ENCODE measurements at regions not wholly inside any gene's neighbourhood (a gene's known extent, or its start where the extent isn't known, plus 50 kb on each side); places are given as distances from the start of the nearest gene placed in this dataset.

DNA sequence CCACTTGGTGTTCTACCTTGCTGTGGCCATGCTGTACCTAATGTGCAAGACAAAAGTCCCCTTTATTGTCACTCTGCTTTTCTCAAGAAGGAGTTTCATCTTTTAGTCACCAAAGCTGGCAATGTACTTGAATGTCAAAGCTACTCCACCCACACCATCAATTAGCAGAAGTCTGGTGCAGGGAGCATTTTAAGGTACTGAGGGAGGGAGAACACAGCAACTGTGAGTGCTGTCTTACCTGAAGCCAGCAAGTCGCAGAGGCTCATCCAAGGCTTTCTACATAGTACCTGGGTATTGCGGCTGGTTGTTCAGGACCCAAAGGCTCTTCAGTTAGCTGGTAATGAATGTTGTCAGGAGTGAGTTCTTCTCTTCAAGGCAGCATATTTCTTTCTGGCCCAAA is 820.4 kb downstream of the OTOL1 start:
- no peaks in the 10 kb centered on the region for H3K9me3 ChIP-seq
- no peaks in the 10 kb centered on the region for H3K27me3 ChIP-seq (replicated peaks; ENCODE audit: control insufficient read depth, insufficient read depth, low read length)
- CTCF ChIA-PET, result no interaction called here
- Mint-ChIP-seq H3K4me3 (ENCODE audit: unreplicated experiment) (no peak overlapping the region), H3K36me3 (ENCODE audit: insufficient read depth, unreplicated experiment) (no peaks in the 10 kb centered on the region), H3K4me1 (ENCODE audit: low read depth, unreplicated experiment) (no peaks in the 10 kb centered on the region), H3K27ac (ENCODE audit: unreplicated experiment) (no peak overlapping the region), H3K9me3 (ENCODE audit: unreplicated experiment) (no peaks in the 10 kb centered on the region), H3K27me3 (ENCODE audit: insufficient read depth, unreplicated experiment) (no peaks in the 10 kb centered on the region)
- no peaks in the 10 kb centered on the region for H3K36me3 ChIP-seq (ENCODE audit: control insufficient read depth, insufficient read depth, low read length)
- TF ChIP-seq, protein P1, sequence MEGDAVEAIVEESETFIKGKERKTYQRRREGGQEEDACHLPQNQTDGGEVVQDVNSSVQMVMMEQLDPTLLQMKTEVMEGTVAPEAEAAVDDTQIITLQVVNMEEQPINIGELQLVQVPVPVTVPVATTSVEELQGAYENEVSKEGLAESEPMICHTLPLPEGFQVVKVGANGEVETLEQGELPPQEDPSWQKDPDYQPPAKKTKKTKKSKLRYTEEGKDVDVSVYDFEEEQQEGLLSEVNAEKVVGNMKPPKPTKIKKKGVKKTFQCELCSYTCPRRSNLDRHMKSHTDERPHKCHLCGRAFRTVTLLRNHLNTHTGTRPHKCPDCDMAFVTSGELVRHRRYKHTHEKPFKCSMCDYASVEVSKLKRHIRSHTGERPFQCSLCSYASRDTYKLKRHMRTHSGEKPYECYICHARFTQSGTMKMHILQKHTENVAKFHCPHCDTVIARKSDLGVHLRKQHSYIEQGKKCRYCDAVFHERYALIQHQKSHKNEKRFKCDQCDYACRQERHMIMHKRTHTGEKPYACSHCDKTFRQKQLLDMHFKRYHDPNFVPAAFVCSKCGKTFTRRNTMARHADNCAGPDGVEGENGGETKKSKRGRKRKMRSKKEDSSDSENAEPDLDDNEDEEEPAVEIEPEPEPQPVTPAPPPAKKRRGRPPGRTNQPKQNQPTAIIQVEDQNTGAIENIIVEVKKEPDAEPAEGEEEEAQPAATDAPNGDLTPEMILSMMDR (IDR thresholded peaks at IDR 0.05; ENCODE audit: insufficient read depth in 1 of 2, low read depth in 1 of 2, low read length in 1 of 2, severe bottlenecking in 1 of 2, unreplicated experiment in 1 of 2), result no peak
- intact Hi-C loops (cut with micrococcal nuclease; ENCODE audit: unreplicated experiment), result no loop called here
- BruUV-seq (replicated peaks), result no TSS peak
- DNase-seq, result no peak
- POLR2A ChIA-PET, result no interaction called here
- no peaks in the 10 kb centered on the region for H3K4me1 ChIP-seq
- no peak overlapping the region for H3K4me3 ChIP-seq (ENCODE audit: low read depth, low read length)

DNA sequence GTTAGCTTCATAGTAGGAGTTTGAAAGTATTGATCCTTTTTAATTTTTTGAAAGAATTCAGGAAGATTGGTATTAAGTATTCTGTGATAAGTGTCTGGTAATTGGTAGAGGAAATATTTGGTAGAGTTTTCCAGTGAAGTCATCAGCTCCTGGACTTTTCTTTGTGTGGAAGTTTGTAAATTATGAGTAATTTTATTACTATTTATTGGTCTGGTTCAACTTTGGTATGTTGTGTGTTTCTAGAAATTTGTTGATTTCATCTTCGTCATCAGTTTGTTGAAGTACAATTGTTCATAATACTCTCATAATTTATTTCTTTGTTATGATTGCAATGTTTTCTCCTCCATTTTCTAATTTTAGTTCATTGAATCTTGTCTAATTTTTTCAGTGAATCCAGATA is 832.0 kb downstream of the OTOL1 start:
- Mint-ChIP-seq H3K27ac (ENCODE audit: unreplicated experiment) (no peak overlapping the region), H3K36me3 (ENCODE audit: insufficient read depth, unreplicated experiment) (no peaks in the 10 kb centered on the region), H3K9me3 (ENCODE audit: unreplicated experiment) (no peaks in the 10 kb centered on the region), H3K4me1 (ENCODE audit: low read depth, unreplicated experiment) (no peaks in the 10 kb centered on the region), H3K27me3 (ENCODE audit: insufficient read depth, unreplicated experiment) (no peaks in the 10 kb centered on the region), H3K4me3 (ENCODE audit: unreplicated experiment) (no peak overlapping the region)
- CTCF ChIA-PET, result no interaction called here
- intact Hi-C loops (cut with micrococcal nuclease; ENCODE audit: unreplicated experiment), result no loop called here
- Histone ChIP-seq H3K9me3 (no peaks in the 10 kb centered on the region), H3K36me3 (ENCODE audit: control insufficient read depth, insufficient read depth, low read length) (no peaks in the 10 kb centered on the region), H3K27me3 (replicated peaks; ENCODE audit: control insufficient read depth, insufficient read depth, low read length) (no peaks in the 10 kb centered on the region), H3K4me1 (no peaks in the 10 kb centered on the region), H3K4me3 (ENCODE audit: low read depth, low read length) (no peak overlapping the region)
- POLR2A ChIA-PET, result no interaction called here
- TF ChIP-seq, protein P1 (IDR thresholded peaks at IDR 0.05; ENCODE audit: insufficient read depth in 1 of 2, low read depth in 1 of 2, low read length in 1 of 2, severe bottlenecking in 1 of 2, unreplicated experiment in 1 of 2), result no peak
- no TSS peak for BruUV-seq (replicated peaks)
- no peak for DNase-seq

DNA sequence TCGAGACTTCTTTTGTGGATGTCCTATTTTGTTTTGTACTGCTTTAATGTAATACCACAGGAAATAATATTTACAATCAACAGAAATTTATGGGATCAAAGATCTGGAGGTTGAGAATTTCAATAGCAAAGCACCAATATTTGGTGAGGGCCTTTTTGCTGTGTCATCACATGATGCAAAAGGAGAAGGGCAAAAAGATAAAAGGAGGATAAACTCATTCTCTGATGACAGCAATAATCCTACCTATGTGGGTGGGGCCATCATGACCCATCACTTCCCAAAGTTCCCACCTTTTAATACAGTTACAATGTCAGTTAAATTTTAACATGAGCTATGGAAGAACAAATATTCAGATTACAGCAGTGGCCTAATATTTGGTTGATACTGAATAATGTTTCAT is 832.9 kb downstream of the OTOL1 start:
- Histone ChIP-seq H3K4me1 (no peaks in the 10 kb centered on the region), H3K36me3 (ENCODE audit: control insufficient read depth, insufficient read depth, low read length) (no peaks in the 10 kb centered on the region), H3K9me3 (no peaks in the 10 kb centered on the region), H3K27me3 (replicated peaks; ENCODE audit: control insufficient read depth, insufficient read depth, low read length) (no peaks in the 10 kb centered on the region), H3K4me3 (ENCODE audit: low read depth, low read length) (no peak overlapping the region)
- no peaks in the 10 kb centered on the region for H3K36me3 Mint-ChIP-seq (ENCODE audit: insufficient read depth, unreplicated experiment)
- H3K4me1 Mint-ChIP-seq (ENCODE audit: low read depth, unreplicated experiment), result no peaks in the 10 kb centered on the region
- no peak overlapping the region for H3K4me3 Mint-ChIP-seq (ENCODE audit: unreplicated experiment)
- no peak overlapping the region for H3K27ac Mint-ChIP-seq (ENCODE audit: unreplicated experiment)
- ChIA-PET CTCF (no interaction called here), POLR2A (no interaction called here)
- BruUV-seq (replicated peaks), result no TSS peak
- H3K27me3 Mint-ChIP-seq (ENCODE audit: insufficient read depth, unreplicated experiment), result no peaks in the 10 kb centered on the region
- intact Hi-C loops (cut with micrococcal nuclease; ENCODE audit: unreplicated experiment), result no loop called here
- DNase-seq, result no peak
- TF ChIP-seq, protein P1 (IDR thresholded peaks at IDR 0.05; ENCODE audit: insufficient read depth in 1 of 2, low read depth in 1 of 2, low read length in 1 of 2, severe bottlenecking in 1 of 2, unreplicated experiment in 1 of 2), result no peak
- no peaks in the 10 kb centered on the region for H3K9me3 Mint-ChIP-seq (ENCODE audit: unreplicated experiment)
